ENCODE measurements at regions not wholly inside any gene's neighbourhood (a gene's known extent, or its start where the extent isn't known, plus 50 kb on each side); places are given as distances from the start of the nearest gene placed in this dataset.
"Not testable (repeated sequence)": the region's sequence is repeated elsewhere in the genome, so short reads cannot be mapped to it uniquely, and the experiment has no call there.

DNA sequence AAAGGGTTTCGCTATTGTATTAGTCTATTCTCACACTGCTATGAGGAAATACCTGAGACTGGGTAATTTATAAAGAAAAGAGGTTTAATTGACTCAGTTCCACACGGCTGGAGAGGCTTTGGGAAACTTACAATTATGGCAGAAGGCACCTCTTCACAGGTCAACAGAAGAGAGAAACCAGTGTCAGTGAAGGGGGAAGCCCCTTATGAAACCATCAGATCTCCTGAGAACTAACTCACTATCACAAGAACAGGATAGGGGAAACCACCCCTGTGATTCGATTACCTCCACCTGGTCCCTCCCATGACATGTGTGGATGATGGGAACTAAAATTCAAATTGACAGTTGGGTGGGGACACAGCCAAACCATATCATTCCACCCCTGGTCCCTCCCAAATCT, 589.5 kb downstream of the CENPC start:
- no peak for DNase-seq

- DNase-seq = peak in 1 of 58 donors; percentile 22
Measured at GRCh38 chr4:66949419-66949818, 595.9 kb downstream of the CENPC start.

DNA sequence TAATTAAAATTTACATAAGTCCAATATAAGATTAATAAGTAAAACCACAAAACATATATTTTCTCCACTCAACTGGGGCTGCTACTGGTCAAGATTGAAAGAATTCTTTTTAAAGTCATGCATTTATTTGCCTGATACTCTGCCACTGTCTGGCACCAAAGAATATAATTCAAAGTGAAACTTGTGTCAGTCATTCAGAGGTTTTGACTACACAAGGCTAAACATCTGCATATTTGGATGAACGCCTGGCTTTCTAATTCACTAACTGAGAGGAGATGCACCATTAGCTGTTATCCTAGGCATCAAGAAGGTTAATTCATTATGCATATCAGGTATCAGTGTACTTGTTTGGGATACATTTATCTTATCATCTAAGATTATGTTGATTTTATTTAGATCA, 598.5 kb downstream of the CENPC start:
- no peak for DNase-seq

DNA sequence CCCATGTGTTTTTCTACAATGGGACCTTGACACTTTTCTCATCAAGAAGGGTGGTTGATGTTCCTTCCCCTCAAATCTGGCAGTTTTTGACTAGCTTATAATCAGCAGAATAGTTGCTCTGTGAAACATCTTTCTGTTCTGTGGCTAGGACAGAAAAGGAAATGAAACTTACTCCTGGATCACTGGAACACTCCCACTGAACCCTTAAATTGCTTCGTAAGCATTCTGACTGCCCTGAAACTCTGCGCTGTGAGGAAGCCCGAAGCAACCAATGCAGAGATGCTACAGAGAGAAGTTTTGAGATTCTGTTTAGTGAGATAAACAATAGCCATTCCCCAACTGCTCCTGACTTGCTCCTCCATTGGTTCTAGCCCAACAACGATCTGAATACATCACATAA, 602.2 kb downstream of the CENPC start:
- DNase-seq = peak in 1 of 58 donors; percentile 6

DNA sequence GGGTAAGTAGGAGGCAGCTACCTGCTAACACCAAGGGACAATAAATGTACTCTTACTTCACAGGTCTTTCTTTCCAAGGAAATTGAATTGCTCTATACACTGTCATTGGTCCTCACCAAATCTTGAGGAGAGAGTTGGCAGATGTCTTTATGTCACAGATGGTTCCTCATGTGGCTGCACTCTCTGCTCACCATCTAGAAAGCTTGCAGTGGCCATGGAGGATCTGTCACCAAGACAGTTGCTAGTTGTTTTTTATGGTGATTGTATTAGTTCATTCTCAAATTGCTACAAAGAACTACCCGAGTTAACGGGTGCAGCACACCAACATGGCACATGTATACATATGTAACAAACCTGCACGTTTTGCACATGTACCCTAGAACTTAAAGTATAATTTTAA, 613.3 kb downstream of the CENPC start:
- DNase-seq = not testable (repeated sequence)

DNA sequence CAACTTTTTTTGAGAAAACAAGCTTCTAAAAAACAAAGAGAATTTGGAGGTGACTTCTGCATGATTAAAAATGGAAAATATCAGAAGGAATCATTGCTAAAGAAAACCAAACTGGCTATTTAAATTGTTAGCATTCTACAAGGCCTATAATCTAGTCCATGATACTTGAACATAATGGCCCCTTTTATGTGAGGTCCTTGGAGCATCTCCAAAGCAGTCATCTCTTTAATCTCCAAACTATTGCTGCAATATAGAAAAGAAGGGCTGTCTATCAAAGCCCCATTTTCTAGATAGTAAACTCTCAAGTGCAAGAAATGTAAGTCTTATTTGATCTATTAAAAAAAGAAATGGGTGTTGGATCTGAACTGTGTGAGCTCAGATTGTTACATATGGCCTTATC, 615.1 kb downstream of the CENPC start:
- no peak for DNase-seq

DNA sequence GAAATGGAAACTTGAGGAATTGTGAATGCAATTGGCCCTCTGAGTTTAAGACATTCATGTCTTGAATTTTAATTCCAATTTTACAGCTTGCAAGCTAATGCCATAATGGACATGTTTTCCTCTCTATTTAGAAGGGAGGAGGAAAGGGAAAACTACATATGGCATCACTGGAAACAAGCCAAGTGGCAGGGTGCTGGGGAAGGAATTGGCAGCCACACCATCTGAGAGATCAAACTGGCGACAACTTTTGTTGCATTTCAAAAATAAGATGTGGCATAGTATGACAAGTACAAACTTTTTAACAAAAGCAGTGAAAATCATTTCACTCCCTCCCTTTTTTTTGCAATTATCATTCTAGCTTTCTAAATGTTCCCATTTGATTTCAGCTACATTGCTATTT, 615.6 kb downstream of the CENPC start:
- DNase-seq = peak in 14 of 58 donors; percentile 0 to 54 (median 12)

GRCh38 chr4:66928881-66929280, 616.4 kb downstream of the CENPC start:
- DNase-seq = not testable (repeated sequence)

GRCh38 chr4:66927937-66928336, 617.4 kb downstream of the CENPC start:
- peak in 3 of 58 donors; percentile 2 to 13 (median 3) for DNase-seq

DNA sequence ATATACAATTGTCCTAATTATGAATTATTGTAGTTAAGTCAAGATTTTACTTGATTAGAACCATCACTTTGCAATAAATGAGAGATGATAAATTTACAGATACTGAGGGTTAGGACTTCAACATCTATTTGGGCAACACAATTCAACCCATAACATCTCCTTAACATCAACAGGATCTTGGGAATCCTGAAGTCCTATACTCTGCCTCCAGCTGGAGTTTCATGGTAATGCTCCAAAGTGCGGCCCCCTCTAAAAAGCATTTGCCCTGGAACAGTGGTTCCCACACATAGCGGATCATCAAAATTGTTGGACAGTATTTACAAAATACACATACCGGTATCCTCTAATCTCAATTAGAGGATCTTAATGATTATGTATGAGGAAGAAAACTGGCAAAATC, 618.6 kb downstream of the CENPC start:
- DNase-seq = no peak

DNA sequence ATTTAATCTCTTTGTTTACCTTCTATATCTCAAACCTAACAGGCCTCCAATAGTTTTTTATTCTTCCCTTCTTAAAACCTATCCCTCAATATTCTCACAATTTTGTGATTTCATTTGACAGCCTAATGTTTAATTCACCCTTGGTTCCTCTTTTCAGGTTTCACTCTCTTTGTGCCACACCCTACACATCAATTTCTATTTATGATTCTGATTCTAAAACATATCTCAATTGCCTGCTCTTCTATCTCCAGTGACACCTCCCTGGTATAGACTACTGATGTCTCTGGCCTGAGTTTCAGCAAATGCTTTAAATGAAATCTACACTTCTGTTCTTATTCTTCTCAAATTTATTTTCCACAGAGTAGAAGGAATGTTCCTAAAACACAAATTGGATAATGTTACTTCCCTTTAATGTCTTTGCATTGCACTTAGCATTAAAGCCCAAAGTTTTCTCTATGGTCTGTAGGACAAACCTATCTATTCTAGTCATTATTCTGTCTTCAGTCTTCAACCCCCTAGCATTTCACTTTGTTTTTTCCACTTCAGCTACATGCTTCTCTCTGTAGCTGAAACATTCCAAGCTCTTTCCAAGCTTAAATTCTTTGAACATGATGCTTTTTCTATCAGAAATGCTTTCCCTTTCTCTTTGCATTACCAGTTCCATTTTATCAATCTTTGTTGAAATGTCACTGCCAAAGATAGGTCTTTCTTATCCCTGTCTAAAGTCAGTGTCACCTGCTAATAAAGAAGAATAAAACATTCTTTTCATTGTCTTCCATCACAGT, 622.0 kb downstream of the CENPC start:
- DNase-seq = no peak

GRCh38 chr4:66921433-66921832, 623.9 kb downstream of the CENPC start:
- no peak for DNase-seq

DNA sequence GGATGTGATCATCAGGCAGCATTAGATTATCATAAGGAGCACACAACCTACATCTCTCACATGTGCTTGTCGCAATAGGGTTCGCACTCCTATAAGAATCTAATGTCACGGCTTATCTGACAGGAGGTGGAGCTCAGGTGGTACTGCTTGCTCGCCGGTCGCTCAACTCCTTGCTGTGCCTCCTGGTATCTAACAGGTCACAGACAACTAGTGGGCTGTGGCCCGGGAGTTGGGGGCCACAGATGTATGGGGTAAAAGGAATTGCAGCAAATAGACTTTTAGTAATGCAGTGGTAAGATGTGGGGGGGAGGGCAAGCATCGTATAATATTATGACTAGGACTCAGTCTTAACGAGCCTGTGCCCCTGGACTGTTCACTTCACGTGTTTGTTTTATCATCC, 624.8 kb downstream of the CENPC start:
- DNase-seq = no peak

- no peak for DNase-seq
Measured at GRCh38 chr4:66911880-66912279, 633.4 kb downstream of the CENPC start.

GRCh38 chr4:66906314-66906713, 639.0 kb downstream of the CENPC start:
- no peak for DNase-seq

- DNase-seq = no peak
Measured at GRCh38 chr4:66899422-66900065, 645.8 kb downstream of the CENPC start.

DNA sequence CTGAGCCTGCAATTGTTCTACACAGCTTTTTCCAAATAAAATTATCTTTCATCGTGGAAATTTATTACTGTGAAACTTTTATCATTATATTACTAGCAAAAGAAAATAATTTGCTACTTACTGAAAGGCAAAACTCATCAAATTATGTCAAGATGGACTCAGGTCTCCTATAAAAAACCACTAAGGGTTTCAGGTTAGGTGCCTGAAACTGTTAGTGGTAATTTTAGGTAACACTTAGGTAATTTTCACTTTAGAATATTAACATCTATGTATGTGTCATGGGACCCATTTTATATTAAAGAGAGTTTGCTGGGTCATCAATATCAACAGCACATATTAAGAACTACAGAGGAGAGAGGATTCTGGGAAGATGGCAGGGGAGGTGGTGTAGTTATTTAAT, 651.5 kb downstream of the CENPC start:
- no peak for DNase-seq

DNA sequence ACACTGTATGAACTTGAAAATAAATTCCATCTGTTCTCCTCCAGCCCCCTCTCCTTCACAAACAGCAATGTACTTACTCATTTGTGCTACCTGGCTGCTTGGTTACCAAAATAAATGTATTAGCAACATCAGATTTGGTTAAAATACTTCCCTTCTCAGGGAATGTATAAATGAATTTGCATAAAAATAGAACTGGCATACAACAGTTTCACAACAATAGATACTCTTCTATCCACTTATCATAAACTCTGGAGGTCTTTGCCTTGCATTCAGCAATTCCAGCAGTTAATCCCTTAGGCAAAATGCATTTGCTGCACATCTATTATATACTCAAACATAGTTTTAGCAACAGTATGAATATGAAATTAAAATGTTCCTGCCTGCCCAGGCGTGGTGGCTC, 658.2 kb downstream of the CENPC start:
- no peak for DNase-seq

DNA sequence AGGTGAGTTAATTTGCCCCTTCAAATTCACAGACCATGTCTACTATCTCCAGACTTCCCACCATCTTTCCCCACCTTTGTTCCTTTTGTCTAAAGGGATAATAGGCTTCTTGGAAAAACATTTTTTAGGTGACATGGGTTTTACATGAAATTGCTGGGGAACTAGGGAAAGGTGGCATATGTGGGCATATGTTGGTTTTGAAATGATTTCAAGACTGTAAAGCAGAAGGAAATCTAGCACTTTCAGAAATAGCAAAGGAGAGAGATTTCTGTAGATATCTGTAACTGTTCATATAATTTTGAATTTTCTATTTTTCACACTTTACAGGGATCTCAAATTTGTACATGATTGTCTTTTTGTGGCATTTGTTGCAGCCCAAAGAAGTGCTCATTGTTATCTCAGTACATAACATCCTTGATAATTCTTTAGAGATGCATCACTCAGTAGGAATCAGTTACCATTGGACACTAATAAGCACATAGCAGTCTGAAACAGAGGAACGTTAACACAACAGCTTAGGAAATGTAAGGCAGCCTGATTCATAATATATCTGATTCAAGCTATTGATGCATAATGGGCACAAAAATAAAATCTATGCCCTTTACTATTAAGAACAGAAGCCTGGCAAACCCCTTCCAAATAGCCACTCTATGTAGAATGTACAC, 659.7 kb downstream of the CENPC start:
- no peak for DNase-seq

- DNase-seq = no peak
Measured at GRCh38 chr4:66876946-66877345, 668.4 kb downstream of the CENPC start.

- no peak for DNase-seq
Measured at GRCh38 chr4:66872661-66873060, 672.6 kb downstream of the CENPC start.

- no peak for DNase-seq
Measured at GRCh38 chr4:66863481-66863880, 681.8 kb downstream of the CENPC start.

GRCh38 chr4:66855956-66856355, 689.3 kb downstream of the CENPC start:
- peak in 2 of 58 donors; percentile 1 to 2 for DNase-seq

Data from anterior cingulate cortex (tissue), 58 donors.